GM12878 (cell line): ENCODE measurements at regions not wholly inside any gene's neighbourhood (a gene's known extent, or its start where the extent isn't known, plus 50 kb on each side); places are given as distances from the start of the nearest gene placed in this dataset.

ENCODE experiments used
- ATAC-seq: fragments of 200-7000 bp; cut with Tn5 transposase; 3 replicates; pipeline ENCODE4 v1.9.1; 2020; ENCODE audit warnings: mild to moderate bottlenecking, moderate library complexity
- BruUV-seq: library from RNA; stranded (reverse); fragments of 400-500 nt; replicated peaks from 2 replicates; lab custom pipeline; 2021; lab: Mats Ljungman, UMichigan
- CTCF ChIA-PET: fragments of 300-600 bp; sonication (Branson Sonifier 250); formaldehyde crosslinking; extraction: SDS; loops from one replicate; lab custom pipeline; 2021; ENCODE audit warnings: inconsistent platforms; lab: Yijun Ruan, JAX
- POLR2A ChIA-PET: fragments of 350-600 bp; formaldehyde crosslinking; extraction: SDS; loops from one replicate; lab custom pipeline; 2021; ENCODE audit warnings: inconsistent platforms; lab: Charles Lee
- RAD21 ChIA-PET: fragments of 300-600 bp; sonication (Branson Sonifier 250); formaldehyde crosslinking; loops from one replicate; lab custom pipeline; 2023; ENCODE audit warnings: antibody characterized with exemption; ENCODE audit not compliant: unreplicated experiment; lab: Charles Lee
- SMC1A ChIA-PET: fragments of 300-600 bp; sonication (Branson Sonifier 250); formaldehyde crosslinking; loops from one replicate; lab custom pipeline; 2023; ENCODE audit not compliant: unreplicated experiment, uncharacterized antibody; lab: Charles Lee
- DNase-seq: peaks from one replicate; pipeline ENCODE4 v3.0.0-alpha.2; 2011; ENCODE audit warnings: low read depth, low spot score
- FAIRE-seq: peaks from 3 replicates; lab custom pipeline; 2011; peaks lifted over from hg19 to GRCh38; lab: Jason Lieb, UNC
- H2AFZ ChIP-seq: 2 replicates; pipeline ENCODE4 v1.6.0; 2011; ENCODE audit warnings: low read depth, low read length, control low read depth; ENCODE audit not compliant: control insufficient read depth
- H3K27ac ChIP-seq: 2 replicates; pipeline ENCODE4 v1.5.1; 2011; ENCODE audit warnings: control low read depth; ENCODE audit not compliant: control insufficient read depth, insufficient read depth
- H3K27me3 ChIP-seq, 2 experiments: replicated peaks in 1 of 2; 2 replicates each; pipeline versions ENCODE4 v1.6.0 to v1.6.1; 2011; ENCODE audit warnings: low read length in 1 of 2; ENCODE audit not compliant: control insufficient read depth in 2 of 2, insufficient read depth in 2 of 2
- H3K36me3 ChIP-seq, 2 experiments: 2 replicates each; pipeline ENCODE4 v1.5.1; 2011; ENCODE audit warnings: low read length in 1 of 2; ENCODE audit not compliant: control insufficient read depth in 2 of 2, insufficient read depth in 2 of 2
- H3K4me1 ChIP-seq: 2 replicates; pipeline ENCODE4 v1.6.1; 2011; ENCODE audit warnings: mild to moderate bottlenecking, low read length, moderate library complexity, mixed read lengths; ENCODE audit not compliant: control insufficient read depth, insufficient read depth
- H3K4me2 ChIP-seq: 2 replicates; pipeline ENCODE4 v1.6.0; 2011; ENCODE audit warnings: control low read depth; ENCODE audit not compliant: control insufficient read depth, insufficient read depth
- H3K4me3 ChIP-seq: fragments of 200-600 bp; sonication (generic); 2 replicates; pipeline ENCODE4 v1.5.1; 2016
- H3K79me2 ChIP-seq: 2 replicates; pipeline ENCODE4 v1.6.0; 2011; ENCODE audit warnings: low read length; ENCODE audit not compliant: control insufficient read depth, insufficient read depth
- H3K9ac ChIP-seq: 2 replicates; pipeline ENCODE4 v1.8.0; 2011; ENCODE audit warnings: low read length, control low read depth, mixed read lengths; ENCODE audit not compliant: control insufficient read depth, insufficient read depth
- H3K9me3 ChIP-seq: replicated peaks from 3 replicates; pipeline ENCODE4 v1.5.1; 2011; ENCODE audit warnings: mild to moderate bottlenecking, low read length; ENCODE audit not compliant: control insufficient read depth, insufficient read depth
- H4K20me1 ChIP-seq: 2 replicates; pipeline ENCODE4 v1.6.0; 2011; ENCODE audit not compliant: control insufficient read depth, insufficient read depth
- BCL3 ChIP-seq: IDR thresholded peaks from 2 replicates; pipeline ENCODE4 v1.6.1; 2011; ENCODE audit warnings: borderline replicate concordance, low read depth, mild to moderate bottlenecking, moderate library complexity, low read length; ENCODE audit not compliant: insufficient read depth, poor library complexity, severe bottlenecking
- CHD4 ChIP-seq: fragments of 200-600 bp; sonication (generic); IDR thresholded peaks from 2 replicates; pipeline ENCODE4 v1.6.1; 2016; ENCODE audit warnings: mild to moderate bottlenecking
- E2F4 ChIP-seq: IDR thresholded peaks from 2 replicates; pipeline ENCODE4 v1.6.1; 2012; ENCODE audit warnings: low read depth, low read length, improper control_type of control experiment
- HDAC6 ChIP-seq: fragments of 200-600 bp; sonication (generic); IDR thresholded peaks from one replicate; pipeline ENCODE4 v1.8.0; 2017; ENCODE audit warnings: antibody characterized with exemption; ENCODE audit not compliant: unreplicated experiment
- IKZF1 ChIP-seq: fragments of 450-650 bp; conservative IDR thresholded peaks from 2 replicates; pipeline ENCODE4 v1.6.1; 2017; ENCODE audit warnings: antibody characterized with exemption, mild to moderate bottlenecking
- IKZF2 ChIP-seq, 2 experiments: fragments of 450-650 bp; IDR thresholded peaks; 2 replicates each; pipeline ENCODE4 v1.6.1; 2017; ENCODE audit warnings: mild to moderate bottlenecking in 2 of 2, moderate library complexity in 2 of 2
- IRF5 ChIP-seq: fragments of 450-650 bp; IDR thresholded peaks from 2 replicates; pipeline ENCODE4 v1.6.1; 2017; ENCODE audit warnings: borderline replicate concordance
- NFXL1 ChIP-seq: fragments of 450-650 bp; IDR thresholded peaks from 2 replicates; pipeline ENCODE4 v1.6.1; 2017; ENCODE audit warnings: antibody characterized with exemption, mild to moderate bottlenecking, borderline replicate concordance
- POU2F2 ChIP-seq: IDR thresholded peaks from 3 replicates; pipeline ENCODE4 v1.6.1; 2011; ENCODE audit warnings: low read depth, mild to moderate bottlenecking, low read length, borderline replicate concordance
- SREBF1 ChIP-seq: IDR thresholded peaks from 2 replicates; pipeline ENCODE4 v1.6.1; 2012; ENCODE audit warnings: mild to moderate bottlenecking, low read length
- SRF ChIP-seq, 2 experiments: IDR thresholded peaks; 2 replicates each; pipeline ENCODE4 v1.6.1; 2011; ENCODE audit warnings: low read depth in 2 of 2, low read length in 2 of 2, mild to moderate bottlenecking in 1 of 2, moderate library complexity in 1 of 2
- STAT1 ChIP-seq: fragments of 450-650 bp; conservative IDR thresholded peaks from 2 replicates; pipeline ENCODE4 v1.6.1; 2014; ENCODE audit warnings: antibody characterized with exemption, mild to moderate bottlenecking
- ZNF274 ChIP-seq: IDR thresholded peaks from one replicate; pipeline ENCODE4 v1.8.0; 2011; ENCODE audit not compliant: insufficient read length, insufficient read depth
- ZNF592 ChIP-seq: fragments of 450-650 bp; IDR thresholded peaks from 2 replicates; pipeline ENCODE4 v1.6.1; 2017; ENCODE audit warnings: mild to moderate bottlenecking, moderate library complexity
- WGBS: methylation state at CpG from one replicate; pipeline ENCODE4 v1.1.6; 2016; ENCODE audit warnings: low lambda C conversion rate; ENCODE audit not compliant: insufficient replicate concordance, insufficient coverage; ENCODE audit errors: missing lambda C conversion rate; 5-methylcytosine and 5-hydroxymethylcytosine counted together
- in situ Hi-C: fragments of 300-500 bp; cut with MboI; formaldehyde crosslinking; loops from 9 replicates; pipeline ENCODE4 v1.14.3; 2018; ENCODE audit warnings: mixed read lengths
- intact Hi-C: fragments of 100-400 bp; cut with micrococcal nuclease; formaldehyde crosslinking; loops from one replicate; pipeline ENCODE4 v1.14.2; 2022; ENCODE audit not compliant: unreplicated experiment

- TF ChIP-seq ZNF592 (no peak), NFXL1 (no peak), IKZF1 (no peak)
Measured at GRCh38 chr17:71257096-71257495, 863.7 kb upstream of the SOX9 start (continued).

GRCh38 chr17:71260366-71260940 is 860.4 kb upstream of the SOX9 start:
- POLR2A ChIA-PET = no interaction called here
- no peaks in the 10 kb centered on the region for H3K27me3 ChIP-seq
- no peak for ATAC-seq
- no peak overlapping the region for H3K9ac ChIP-seq
- no peaks in the 10 kb centered on the region for H3K4me1 ChIP-seq
- 21% methylated on average over 6 of the region's 6 CpGs for WGBS
- in situ Hi-C loops (no loop called here), intact Hi-C loops (no loop called here)
- H3K79me2 ChIP-seq = no peaks in the 10 kb centered on the region
- RAD21 ChIA-PET = no interaction called here
- CTCF ChIA-PET = interaction anchor here (0.7 kb wide), 1 partner anchor 213 kb away, joined by 4 read pairs; no protein-coding TSS in a partner anchor
- DNase-seq = no peak
- H3K27ac ChIP-seq = no peak overlapping the region
- no peak overlapping the region for H3K4me3 ChIP-seq
- SMC1A ChIA-PET = no interaction called here
- no peaks in the 10 kb centered on the region for H3K36me3 ChIP-seq
- H3K9me3 ChIP-seq = no peaks in the 10 kb centered on the region
- no peak overlapping the region for H3K4me2 ChIP-seq
- no peak for FAIRE-seq
- BruUV-seq = no TSS peak
- no peaks in the 10 kb centered on the region for H4K20me1 ChIP-seq
- no peak overlapping the region for H2AFZ ChIP-seq
- TF ChIP-seq CHD4 (no peak), SREBF1 (no peak), POU2F2 (no peak), SRF (IDR thresholded peaks at IDR 0.05; ENCODE audit: low read depth in 2 of 2, low read length in 2 of 2) (no peak), STAT1 (no peak), E2F4 (no peak), HDAC6 (no peak), BCL3 (no peak), ZNF274 (no peak), IKZF2 (IDR thresholded peaks at IDR 0.05) (no peak), IRF5 (no peak)
